HepG2 (cell line): ENCODE measurements at regions not wholly inside any gene's neighbourhood (a gene's known extent, or its start where the extent isn't known, plus 50 kb on each side); places are given as distances from the start of the nearest gene placed in this dataset.

Experiments used
- ARNT2 ChIP-seq: sonication (generic); formaldehyde crosslinking; IDR thresholded peaks from 2 replicates; pipeline ENCODE4 v1.8.0; 2022; ENCODE audit warnings: mild to moderate bottlenecking, low read depth, missing genetic modification reagents, moderate library complexity
- JUN ChIP-seq: sonication (generic); formaldehyde crosslinking; IDR thresholded peaks from 2 replicates; pipeline ENCODE4 v1.4.0; 2020; ENCODE audit warnings: mild to moderate bottlenecking, missing genetic modification reagents
- KDM5B ChIP-seq: sonication (generic); formaldehyde crosslinking; IDR thresholded peaks from 2 replicates; pipeline ENCODE4 v1.4.0; 2020; ENCODE audit warnings: missing genetic modification reagents, mild to moderate bottlenecking, borderline replicate concordance
- KLF16 ChIP-seq, 2 experiments: sonication (generic) in 1 of 2; formaldehyde crosslinking in 1 of 2; IDR thresholded peaks; 2 replicates each; pipeline versions ENCODE4 v1.6.1 to v1.8.0; 2016 to 2023; ENCODE audit warnings: missing genetic modification reagents in 2 of 2, missing compliant biosample characterization in 1 of 2
- SIN3B ChIP-seq: fragments of 150-350 bp; IDR thresholded peaks from 2 replicates; pipeline ENCODE4 v1.6.1; 2014; ENCODE audit warnings: low read length
- ZNF33B ChIP-seq: sonication (generic); formaldehyde crosslinking; IDR thresholded peaks from 2 replicates; pipeline ENCODE4 v1.5.1; 2020; ENCODE audit warnings: mild to moderate bottlenecking, missing genetic modification reagents
- ZNF761 ChIP-seq: sonication (generic); formaldehyde crosslinking; conservative IDR thresholded peaks from 2 replicates; pipeline ENCODE4 v1.4.0; 2020; ENCODE audit warnings: mild to moderate bottlenecking, missing genetic modification reagents

GRCh38 chr3:43865887-43866528 is 175.3 kb downstream of the ABHD5 start:
- TF ChIP-seq ZNF761 (CRISPR knock-in tag) (no peak), ARNT2 (CRISPR knock-in tag) (no peak), JUN (no peak), KLF16 (CRISPR knock-in tag; IDR thresholded peaks at IDR 0.05) (no peak), ZNF33B (no peak), KDM5B (CRISPR knock-in tag) (no peak), SIN3B (no peak)
